ENCODE measurements at regions not wholly inside any gene's neighbourhood (a gene's known extent, or its start where the extent isn't known, plus 50 kb on each side); places are given as distances from the start of the nearest gene placed in this dataset.
"Not testable (repeated sequence)": the region's sequence is repeated elsewhere in the genome, so short reads cannot be mapped to it uniquely, and the experiment has no call there.

DNA sequence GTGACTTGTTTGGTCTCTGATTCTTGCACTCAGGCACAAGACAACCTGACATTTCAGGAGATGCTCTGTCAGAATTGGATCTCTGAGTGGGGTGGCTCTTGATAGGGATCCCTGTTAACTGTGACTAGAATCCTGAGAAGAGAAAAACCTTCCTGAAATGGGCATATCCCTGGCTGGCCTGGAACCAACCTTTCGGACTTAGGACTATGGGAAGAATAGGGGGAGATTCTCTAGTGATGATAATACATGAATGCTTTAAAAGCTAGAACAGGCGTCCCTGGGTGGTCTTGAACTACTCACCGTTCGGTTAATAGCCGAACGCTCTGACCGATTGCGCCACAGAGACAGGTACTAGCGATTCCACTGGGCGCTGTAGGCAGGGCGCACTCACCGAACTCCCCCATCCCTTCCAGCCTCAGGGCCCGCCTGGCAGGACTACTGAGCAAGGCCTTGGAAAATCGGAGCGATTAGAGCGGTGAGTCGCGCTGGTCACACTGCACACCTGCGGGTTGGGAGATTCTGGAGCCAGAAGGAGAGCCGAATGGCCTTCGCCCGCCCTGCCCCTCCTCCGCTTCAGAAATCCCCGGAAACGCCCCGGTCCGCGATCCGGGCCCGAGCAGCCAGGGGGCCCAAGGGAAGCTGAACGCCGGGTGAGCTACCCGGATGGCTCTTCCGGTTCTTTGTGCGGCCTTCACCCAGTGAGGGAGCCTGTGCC lies 257.6 kb upstream of the NOTCH2NLA start:
- not testable (repeated sequence) for H3K27ac ChIP-seq (ENCODE audit: low read length); H3K36me3 ChIP-seq (ENCODE audit: control insufficient read depth in 1 of 2, insufficient read depth in 2 of 2, low read length in 2 of 2); H3K9me3 ChIP-seq (ENCODE audit: control insufficient read depth in 1 of 2, low read length in 2 of 2); H3K27me3 ChIP-seq (ENCODE audit: low read depth, low read length); H3K4me1 ChIP-seq (ENCODE audit: control insufficient read depth in 1 of 2, insufficient read depth in 2 of 2, low read length in 2 of 2)
- peak overlapping the region in 1 of 2 donors; percentile 47 for H3K4me3 ChIP-seq (ENCODE audit: low read depth in 1 of 2, low read length in 2 of 2)

GRCh38 chr1:146484195-146484594 lies 255.4 kb upstream of the NOTCH2NLA start:
- H3K27me3 ChIP-seq (ENCODE audit: low read depth, low read length); H3K4me1 ChIP-seq (ENCODE audit: control insufficient read depth in 1 of 2, insufficient read depth in 2 of 2, low read length in 2 of 2); H3K27ac ChIP-seq (ENCODE audit: low read length); H3K4me3 ChIP-seq (ENCODE audit: low read depth in 1 of 2, low read length in 2 of 2); H3K36me3 ChIP-seq (ENCODE audit: control insufficient read depth in 1 of 2, insufficient read depth in 2 of 2, low read length in 2 of 2); H3K9me3 ChIP-seq (ENCODE audit: control insufficient read depth in 1 of 2, low read length in 2 of 2): not testable (repeated sequence)

DNA sequence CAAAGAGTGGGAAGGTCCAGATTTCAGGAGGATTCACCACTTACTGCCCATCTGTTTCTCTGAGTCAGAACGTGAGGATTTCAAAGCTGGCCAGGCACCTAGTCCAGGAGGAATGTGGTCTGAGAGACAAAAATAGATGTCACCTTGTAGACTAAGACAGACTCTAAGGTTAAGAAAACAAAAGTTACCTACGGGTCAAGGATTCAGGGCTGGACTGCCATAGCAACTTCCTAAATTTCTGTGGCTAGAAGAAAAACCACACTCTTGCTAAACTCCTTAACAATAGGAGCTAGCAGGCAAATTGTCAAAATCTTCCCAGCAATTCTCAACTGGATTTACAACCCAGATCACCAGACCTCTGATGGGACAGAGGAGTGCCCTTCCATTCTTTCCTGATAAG lies 250.4 kb upstream of the NOTCH2NLA start:
- H3K27ac ChIP-seq (ENCODE audit: low read length); H3K36me3 ChIP-seq (ENCODE audit: control insufficient read depth in 1 of 2, insufficient read depth in 2 of 2, low read length in 2 of 2); H3K9me3 ChIP-seq (ENCODE audit: control insufficient read depth in 1 of 2, low read length in 2 of 2); H3K27me3 ChIP-seq (ENCODE audit: low read depth, low read length); H3K4me1 ChIP-seq (ENCODE audit: control insufficient read depth in 1 of 2, insufficient read depth in 2 of 2, low read length in 2 of 2); H3K4me3 ChIP-seq (ENCODE audit: low read depth in 1 of 2, low read length in 2 of 2): not testable (repeated sequence)

GRCh38 chr1:146478125-146478720 lies 249.4 kb upstream of the NOTCH2NLA start:
- not testable (repeated sequence) for H3K9me3 ChIP-seq (ENCODE audit: control insufficient read depth in 1 of 2, low read length in 2 of 2); H3K4me1 ChIP-seq (ENCODE audit: control insufficient read depth in 1 of 2, insufficient read depth in 2 of 2, low read length in 2 of 2); H3K36me3 ChIP-seq (ENCODE audit: control insufficient read depth in 1 of 2, insufficient read depth in 2 of 2, low read length in 2 of 2); H3K27ac ChIP-seq (ENCODE audit: low read length); H3K4me3 ChIP-seq (ENCODE audit: low read depth in 1 of 2, low read length in 2 of 2); H3K27me3 ChIP-seq (ENCODE audit: low read depth, low read length)

DNA sequence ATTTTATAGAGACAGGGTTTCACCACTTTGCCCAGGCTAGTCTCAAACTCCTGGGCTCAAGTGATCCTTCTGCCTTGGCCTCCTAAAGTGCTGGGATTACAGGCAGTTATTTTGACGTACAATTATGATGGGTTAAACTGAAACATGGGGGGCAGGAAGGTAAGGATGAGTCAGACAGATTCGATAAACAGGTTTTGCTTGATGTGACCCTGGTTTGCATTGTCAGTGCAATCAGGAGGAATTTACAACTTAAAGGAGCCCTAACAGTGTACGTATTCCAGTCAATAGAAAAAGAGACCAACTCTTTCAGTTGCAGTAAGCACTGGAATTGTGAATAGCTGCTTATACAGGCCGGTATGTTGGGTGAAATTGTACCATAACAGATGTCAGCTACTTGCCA lies 246.3 kb upstream of the NOTCH2NLA start:
- H3K36me3 ChIP-seq (ENCODE audit: control insufficient read depth in 1 of 2, insufficient read depth in 2 of 2, low read length in 2 of 2), result not testable (repeated sequence)

GRCh38 chr1:146474216-146474615 lies 245.4 kb upstream of the NOTCH2NLA start:
- not testable (repeated sequence) for H3K27me3 ChIP-seq (ENCODE audit: low read depth, low read length); H3K27ac ChIP-seq (ENCODE audit: low read length); H3K36me3 ChIP-seq (ENCODE audit: control insufficient read depth in 1 of 2, insufficient read depth in 2 of 2, low read length in 2 of 2); H3K4me1 ChIP-seq (ENCODE audit: control insufficient read depth in 1 of 2, insufficient read depth in 2 of 2, low read length in 2 of 2); H3K4me3 ChIP-seq (ENCODE audit: low read depth in 1 of 2, low read length in 2 of 2); H3K9me3 ChIP-seq (ENCODE audit: control insufficient read depth in 1 of 2, low read length in 2 of 2)

More for the DNA sequence above, 246.3 kb upstream of the NOTCH2NLA start:
- H3K9me3 ChIP-seq (ENCODE audit: control insufficient read depth in 1 of 2, low read length in 2 of 2); H3K27me3 ChIP-seq (ENCODE audit: low read depth, low read length); H3K4me1 ChIP-seq (ENCODE audit: control insufficient read depth in 1 of 2, insufficient read depth in 2 of 2, low read length in 2 of 2); H3K27ac ChIP-seq (ENCODE audit: low read length); H3K4me3 ChIP-seq (ENCODE audit: low read depth in 1 of 2, low read length in 2 of 2): not testable (repeated sequence)

- peak overlapping the region; percentile 37 to 54 for H3K4me3 ChIP-seq (ENCODE audit: low read depth in 1 of 2, low read length in 2 of 2)
- not testable (repeated sequence) for H3K27me3 ChIP-seq (ENCODE audit: low read depth, low read length); H3K4me1 ChIP-seq (ENCODE audit: control insufficient read depth in 1 of 2, insufficient read depth in 2 of 2, low read length in 2 of 2); H3K27ac ChIP-seq (ENCODE audit: low read length); H3K9me3 ChIP-seq (ENCODE audit: control insufficient read depth in 1 of 2, low read length in 2 of 2); H3K36me3 ChIP-seq (ENCODE audit: control insufficient read depth in 1 of 2, insufficient read depth in 2 of 2, low read length in 2 of 2)
Measured at GRCh38 chr1:146472192-146472861, 243.5 kb upstream of the NOTCH2NLA start.

GRCh38 chr1:146459939-146460338 lies 231.1 kb upstream of the NOTCH2NLA start:
- not testable (repeated sequence) for H3K27ac ChIP-seq (ENCODE audit: low read length); H3K4me3 ChIP-seq (ENCODE audit: low read depth in 1 of 2, low read length in 2 of 2); H3K9me3 ChIP-seq (ENCODE audit: control insufficient read depth in 1 of 2, low read length in 2 of 2); H3K4me1 ChIP-seq (ENCODE audit: control insufficient read depth in 1 of 2, insufficient read depth in 2 of 2, low read length in 2 of 2); H3K36me3 ChIP-seq (ENCODE audit: control insufficient read depth in 1 of 2, insufficient read depth in 2 of 2, low read length in 2 of 2); H3K27me3 ChIP-seq (ENCODE audit: low read depth, low read length)

DNA sequence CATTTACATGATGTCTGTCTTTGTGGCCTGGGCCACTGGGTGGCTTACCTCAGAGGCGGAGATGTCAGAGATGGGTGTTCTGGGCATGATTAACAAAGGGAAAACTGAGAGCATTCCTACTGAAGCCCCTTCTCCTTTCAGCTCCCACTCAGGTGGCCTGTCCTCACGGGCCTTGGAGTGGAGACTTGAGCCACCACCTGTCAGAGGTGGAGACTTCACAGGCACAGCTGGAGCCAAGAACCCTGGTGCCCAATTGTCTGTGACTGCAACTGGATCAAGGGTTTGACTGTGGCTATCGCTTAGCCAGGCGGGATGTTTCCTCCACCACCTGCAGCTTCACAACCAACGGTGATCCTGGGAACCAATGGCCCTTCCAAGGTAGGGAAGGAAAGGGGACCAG lies 230.5 kb upstream of the NOTCH2NLA start:
- not testable (repeated sequence) for H3K9me3 ChIP-seq (ENCODE audit: control insufficient read depth in 1 of 2, low read length in 2 of 2); H3K27me3 ChIP-seq (ENCODE audit: low read depth, low read length)

DNA sequence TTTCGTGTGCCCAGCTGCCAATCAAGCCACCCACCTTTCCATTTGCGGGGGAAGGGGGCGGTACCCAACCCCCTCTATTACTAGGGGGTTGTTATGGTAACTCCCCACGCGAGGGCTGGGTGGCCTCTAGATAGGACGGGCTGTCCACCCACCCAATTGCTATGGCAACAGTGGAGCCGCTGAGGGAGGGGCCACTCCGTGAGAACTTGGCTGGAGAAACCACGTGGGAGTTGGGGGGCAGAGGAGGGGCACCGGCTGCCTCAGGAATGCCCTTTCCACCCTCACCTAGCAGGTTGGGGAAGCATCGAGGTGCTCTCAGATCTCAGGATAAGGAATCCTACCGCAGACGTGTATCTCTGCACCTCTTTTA lies 220.0 kb upstream of the NOTCH2NLA start:
- not testable (repeated sequence) for H3K4me3 ChIP-seq (ENCODE audit: low read depth in 1 of 2, low read length in 2 of 2); H3K4me1 ChIP-seq (ENCODE audit: control insufficient read depth in 1 of 2, insufficient read depth in 2 of 2, low read length in 2 of 2); H3K27ac ChIP-seq (ENCODE audit: low read length); H3K9me3 ChIP-seq (ENCODE audit: control insufficient read depth in 1 of 2, low read length in 2 of 2); H3K27me3 ChIP-seq (ENCODE audit: low read depth, low read length); H3K36me3 ChIP-seq (ENCODE audit: control insufficient read depth in 1 of 2, insufficient read depth in 2 of 2, low read length in 2 of 2)

More for the DNA sequence above, 230.5 kb upstream of the NOTCH2NLA start:
- not testable (repeated sequence) for H3K4me3 ChIP-seq (ENCODE audit: low read depth in 1 of 2, low read length in 2 of 2); H3K36me3 ChIP-seq (ENCODE audit: control insufficient read depth in 1 of 2, insufficient read depth in 2 of 2, low read length in 2 of 2); H3K27ac ChIP-seq (ENCODE audit: low read length); H3K4me1 ChIP-seq (ENCODE audit: control insufficient read depth in 1 of 2, insufficient read depth in 2 of 2, low read length in 2 of 2)

- H3K9me3 ChIP-seq (ENCODE audit: control insufficient read depth in 1 of 2, low read length in 2 of 2); H3K27ac ChIP-seq (ENCODE audit: low read length); H3K27me3 ChIP-seq (ENCODE audit: low read depth, low read length); H3K4me3 ChIP-seq (ENCODE audit: low read depth in 1 of 2, low read length in 2 of 2); H3K4me1 ChIP-seq (ENCODE audit: control insufficient read depth in 1 of 2, insufficient read depth in 2 of 2, low read length in 2 of 2); H3K36me3 ChIP-seq (ENCODE audit: control insufficient read depth in 1 of 2, insufficient read depth in 2 of 2, low read length in 2 of 2): not testable (repeated sequence)
Measured at GRCh38 chr1:146448212-146448876, 219.5 kb upstream of the NOTCH2NLA start.

Measured in muscle layer of duodenum (tissue), 2 donors.